MM.1S (cell line): ENCODE measurements at regions not wholly inside any gene's neighbourhood (a gene's known extent, or its start where the extent isn't known, plus 50 kb on each side); places are given as distances from the start of the nearest gene placed in this dataset.

Source experiments
- DNase-seq: peaks from one replicate; pipeline ENCODE4 v3.0.0-alpha.2; 2015
- H2AFZ ChIP-seq: fragments of 300-600 bp; sonication (generic); 2 replicates; pipeline ENCODE4 v1.6.0; 2016; ENCODE audit warnings: antibody characterized with exemption, low read length
- H3F3A ChIP-seq: fragments of 300-600 bp; sonication (generic); 2 replicates; pipeline ENCODE4 v1.6.1; 2016; ENCODE audit warnings: mild to moderate bottlenecking, antibody characterized with exemption, low read length, moderate library complexity, mixed read lengths; ENCODE audit not compliant: insufficient read depth
- H3K27ac ChIP-seq: fragments of 300-600 bp; sonication (generic); 2 replicates; pipeline ENCODE4 v1.5.1; 2016; ENCODE audit warnings: mild to moderate bottlenecking, low read length
- H3K27me3 ChIP-seq: fragments of 300-600 bp; sonication (generic); replicated peaks from 2 replicates; pipeline ENCODE4 v1.6.0; 2016; ENCODE audit warnings: low read length; ENCODE audit not compliant: insufficient read depth
- H3K36me3 ChIP-seq: fragments of 300-600 bp; sonication (generic); replicated peaks from 2 replicates; pipeline ENCODE4 v1.6.1; 2016; ENCODE audit warnings: mild to moderate bottlenecking, low read length, mixed read lengths; ENCODE audit not compliant: insufficient read depth
- H3K4me1 ChIP-seq: fragments of 300-600 bp; sonication (generic); 2 replicates; pipeline ENCODE4 v1.6.1; 2016; ENCODE audit warnings: low read length, mixed read lengths
- H3K4me2 ChIP-seq: fragments of 300-600 bp; sonication (generic); 2 replicates; pipeline ENCODE4 v1.6.0; 2016; ENCODE audit warnings: low read depth, low read length
- H3K4me3 ChIP-seq: fragments of 300-600 bp; sonication (generic); 2 replicates; pipeline ENCODE4 v1.5.1; 2016; ENCODE audit warnings: low read length, mixed read lengths
- H3K79me2 ChIP-seq: fragments of 300-600 bp; sonication (generic); 2 replicates; pipeline ENCODE4 v1.6.1; 2016; ENCODE audit warnings: mixed run types, low read length, mixed read lengths
- H3K9ac ChIP-seq: fragments of 300-600 bp; sonication (generic); 2 replicates; pipeline ENCODE4 v1.6.1; 2016; ENCODE audit warnings: low read length, mixed read lengths
- H3K9me2 ChIP-seq: fragments of 300-600 bp; sonication (generic); replicated peaks from 2 replicates; pipeline ENCODE4 v1.6.1; 2016; ENCODE audit warnings: mild to moderate bottlenecking, low read length, mixed read lengths; ENCODE audit not compliant: insufficient read depth
- H3K9me3 ChIP-seq: fragments of 300-600 bp; sonication (generic); replicated peaks from 2 replicates; pipeline ENCODE4 v1.6.1; 2016; ENCODE audit warnings: mild to moderate bottlenecking, low read length, mixed read lengths; ENCODE audit not compliant: insufficient read depth
- H4K20me1 ChIP-seq: fragments of 300-600 bp; sonication (generic); 2 replicates; pipeline ENCODE4 v1.6.1; 2016; ENCODE audit warnings: mild to moderate bottlenecking, low read length, moderate library complexity, mixed read lengths; ENCODE audit not compliant: insufficient read depth
- EZH2 ChIP-seq: fragments of 300-600 bp; sonication (generic); optimal IDR thresholded peaks from 2 replicates; pipeline ENCODE3; 2017; ENCODE audit warnings: low read depth, mild to moderate bottlenecking, antibody characterized with exemption, low read length, mixed read lengths
- EZH2phosphoT487 ChIP-seq: fragments of 300-600 bp; sonication (generic); IDR thresholded peaks from 2 replicates; pipeline ENCODE4 v1.6.1; 2018; ENCODE audit warnings: antibody characterized with exemption, low read length
- TF ChIP-seq, protein P1 (sequence below): fragments of 300-600 bp; sonication (generic); IDR thresholded peaks from 2 replicates; pipeline ENCODE4 v1.5.1; 2016; ENCODE audit warnings: antibody characterized with exemption, low read length, mixed read lengths

DNA sequence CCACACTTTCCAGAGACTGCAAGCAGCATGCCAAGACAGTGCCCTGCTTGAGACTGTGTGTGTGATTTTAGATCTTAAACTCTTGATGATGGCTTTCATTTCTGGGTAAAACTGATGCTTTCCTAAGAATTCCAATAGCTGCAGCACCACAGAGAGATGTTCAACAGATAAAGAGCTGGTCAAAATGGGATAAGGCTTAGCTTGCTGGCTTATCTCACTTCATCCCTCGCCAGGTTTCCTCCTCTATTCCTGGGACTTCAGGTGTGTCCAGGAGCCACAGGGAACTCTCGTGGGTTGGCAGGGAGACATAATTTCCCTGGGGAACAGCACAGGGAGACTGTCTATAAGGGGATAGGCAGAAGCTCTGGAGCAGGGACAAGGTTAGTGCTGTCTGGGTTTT, 137.3 kb downstream of the KCTD15 start:
- no peak for DNase-seq
- Histone ChIP-seq H3K9me3 (no peaks in the 10 kb centered on the region), H3K4me3 (no peak overlapping the region), H3K4me1 (no peaks in the 10 kb centered on the region), H3K9ac (no peak overlapping the region), H3K9me2 (no peaks in the 10 kb centered on the region), H4K20me1 (no peaks in the 10 kb centered on the region), H3K79me2 (no peaks in the 10 kb centered on the region), H3F3A (no peaks in the 10 kb centered on the region), H3K36me3 (no peaks in the 10 kb centered on the region), H3K27me3 (peaks cover 91% of the 10 kb centered on the region), H2AFZ (no peak overlapping the region), H3K4me2 (no peak overlapping the region), H3K27ac (no peak overlapping the region)
- TF ChIP-seq EZH2phosphoT487 (no peak), EZH2 (no peak)
- TF ChIP-seq, protein P1, sequence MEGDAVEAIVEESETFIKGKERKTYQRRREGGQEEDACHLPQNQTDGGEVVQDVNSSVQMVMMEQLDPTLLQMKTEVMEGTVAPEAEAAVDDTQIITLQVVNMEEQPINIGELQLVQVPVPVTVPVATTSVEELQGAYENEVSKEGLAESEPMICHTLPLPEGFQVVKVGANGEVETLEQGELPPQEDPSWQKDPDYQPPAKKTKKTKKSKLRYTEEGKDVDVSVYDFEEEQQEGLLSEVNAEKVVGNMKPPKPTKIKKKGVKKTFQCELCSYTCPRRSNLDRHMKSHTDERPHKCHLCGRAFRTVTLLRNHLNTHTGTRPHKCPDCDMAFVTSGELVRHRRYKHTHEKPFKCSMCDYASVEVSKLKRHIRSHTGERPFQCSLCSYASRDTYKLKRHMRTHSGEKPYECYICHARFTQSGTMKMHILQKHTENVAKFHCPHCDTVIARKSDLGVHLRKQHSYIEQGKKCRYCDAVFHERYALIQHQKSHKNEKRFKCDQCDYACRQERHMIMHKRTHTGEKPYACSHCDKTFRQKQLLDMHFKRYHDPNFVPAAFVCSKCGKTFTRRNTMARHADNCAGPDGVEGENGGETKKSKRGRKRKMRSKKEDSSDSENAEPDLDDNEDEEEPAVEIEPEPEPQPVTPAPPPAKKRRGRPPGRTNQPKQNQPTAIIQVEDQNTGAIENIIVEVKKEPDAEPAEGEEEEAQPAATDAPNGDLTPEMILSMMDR, result no peak

DNA sequence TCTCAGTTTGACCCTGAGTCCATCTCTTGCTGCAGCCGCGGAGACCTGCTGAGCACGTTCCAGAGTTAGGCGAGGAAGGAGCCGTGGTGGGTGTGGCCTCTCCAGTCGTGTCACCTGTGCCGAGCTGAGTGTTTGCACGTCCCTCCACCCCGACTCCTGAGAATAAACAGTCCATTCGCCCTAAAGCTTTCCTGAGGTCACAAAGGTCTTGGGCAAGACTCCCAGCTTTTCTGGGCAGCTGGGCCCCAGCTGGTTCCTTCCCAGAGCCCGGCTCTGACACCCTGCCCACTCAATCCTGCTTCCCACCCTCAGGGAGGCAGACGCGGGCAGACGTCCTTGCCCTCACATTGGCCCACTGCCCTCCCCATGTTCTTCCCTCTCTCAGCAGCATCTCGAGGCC, 142.2 kb downstream of the KCTD15 start:
- Histone ChIP-seq H3K9me3 (no peaks in the 10 kb centered on the region), H3K9me2 (no peaks in the 10 kb centered on the region), H3K9ac (no peak overlapping the region), H3K4me1 (no peaks in the 10 kb centered on the region), H3K79me2 (no peaks in the 10 kb centered on the region), H3K36me3 (no peaks in the 10 kb centered on the region), H3F3A (no peaks in the 10 kb centered on the region), H3K4me3 (no peak overlapping the region), H3K27ac (no peak overlapping the region), H2AFZ (no peak overlapping the region), H3K4me2 (no peak overlapping the region), H4K20me1 (no peaks in the 10 kb centered on the region), H3K27me3 (peaks cover 76% of the 10 kb centered on the region)
- TF ChIP-seq EZH2phosphoT487 (no peak), EZH2 (no peak)
- TF ChIP-seq, protein P1, result no peak
- DNase-seq, result no peak

DNA sequence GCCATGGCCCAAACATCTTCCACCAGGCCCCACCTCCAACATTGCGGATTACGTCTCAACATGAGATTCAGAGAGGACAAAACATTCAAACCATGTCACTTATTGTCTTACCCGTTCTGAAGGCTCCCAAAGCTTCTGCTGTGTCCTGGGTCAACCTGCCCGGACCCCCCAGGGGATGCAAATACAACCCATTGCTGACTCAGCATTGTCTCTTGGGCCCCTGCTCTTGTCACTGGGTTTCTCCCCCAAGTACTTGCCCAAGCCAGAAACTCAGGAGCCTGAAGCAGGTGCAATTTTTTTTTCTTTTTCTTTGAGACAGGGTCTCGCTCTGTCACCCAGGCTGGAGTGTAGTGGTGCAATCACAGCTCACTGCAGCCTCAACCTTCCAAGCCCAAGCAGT, 144.5 kb downstream of the KCTD15 start:
- no peaks in the 10 kb centered on the region for H3K9me2 ChIP-seq
- no peak overlapping the region for H3K27ac ChIP-seq
- TF ChIP-seq EZH2phosphoT487, result no peak
- TF ChIP-seq EZH2, result no peak
- TF ChIP-seq, protein P1, result no peak
- H3K4me3 ChIP-seq, result no peak overlapping the region
- H3K9ac ChIP-seq, result no peak overlapping the region
- H3K4me1 ChIP-seq, result no peaks in the 10 kb centered on the region
- H3K27me3 ChIP-seq, result peaks cover 62% of the 10 kb centered on the region
- H4K20me1 ChIP-seq, result no peaks in the 10 kb centered on the region
- no peak overlapping the region for H2AFZ ChIP-seq
- no peaks in the 10 kb centered on the region for H3K9me3 ChIP-seq
- no peaks in the 10 kb centered on the region for H3F3A ChIP-seq
- no peaks in the 10 kb centered on the region for H3K36me3 ChIP-seq
- H3K79me2 ChIP-seq, result no peaks in the 10 kb centered on the region
- H3K4me2 ChIP-seq, result no peak overlapping the region
- no peak for DNase-seq
